PC-9 (cell line): ENCODE measurements at regions not wholly inside any gene's neighbourhood (a gene's known extent, or its start where the extent isn't known, plus 50 kb on each side); places are given as distances from the start of the nearest gene placed in this dataset.

Source experiments
- CTCF ChIP-seq: fragments of 200-600 bp; sonication (generic); conservative IDR thresholded peaks from 2 replicates; pipeline ENCODE4 v1.6.1; 2017; ENCODE audit warnings: mixed run types, antibody characterized with exemption, mild to moderate bottlenecking, moderate library complexity
- EZH2 ChIP-seq: fragments of 200-600 bp; sonication (generic); IDR thresholded peaks from 2 replicates; pipeline ENCODE4 v1.8.0; 2017; ENCODE audit warnings: antibody characterized with exemption, low read depth

DNA sequence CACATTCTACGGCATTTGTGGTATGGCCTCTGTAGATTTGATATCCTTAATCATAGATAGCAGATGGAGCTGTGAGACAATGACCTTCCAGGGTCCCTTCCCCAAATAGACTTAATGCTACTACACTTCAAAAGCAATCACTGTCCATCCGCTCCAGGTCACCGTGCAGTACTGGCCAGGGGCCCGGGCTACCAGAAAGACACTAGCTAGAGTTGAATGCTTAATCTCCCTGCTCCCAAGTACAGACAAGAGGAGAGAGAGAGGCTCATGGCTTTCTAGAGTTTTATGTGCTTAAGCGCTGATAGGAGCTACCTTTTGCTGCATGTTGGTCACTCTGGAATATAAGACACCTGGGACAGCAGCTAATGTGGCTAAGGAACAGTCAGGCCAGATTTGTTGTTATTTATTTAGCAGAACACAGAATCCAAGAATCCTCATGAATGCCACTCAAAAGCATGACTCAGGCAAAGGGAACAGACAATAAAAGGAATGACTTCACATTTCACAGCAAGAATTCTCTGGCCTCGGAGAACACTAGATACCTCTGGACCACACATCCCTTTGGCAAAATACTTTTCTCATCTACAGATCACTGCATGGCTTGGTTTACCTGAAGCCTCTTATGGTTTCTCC is 165.0 kb downstream of the LACC1 start:
- TF ChIP-seq CTCF (no peak), EZH2 (no peak)
